ENCODE measurements at regions not wholly inside any gene's neighbourhood (a gene's known extent, or its start where the extent isn't known, plus 50 kb on each side); places are given as distances from the start of the nearest gene placed in this dataset.
"Not testable (repeated sequence)": the region's sequence is repeated elsewhere in the genome, so short reads cannot be mapped to it uniquely, and the experiment has no call there.

- no peak for DNase-seq
These were observed 244.2 kb downstream of the RFPL4B start for GRCh38 chr6:112591329-112591728.

GRCh38 chr6:112592159-112592558 lies 245.0 kb downstream of the RFPL4B start:
- peak; percentile 8 for DNase-seq

- no peak for DNase-seq
These were observed 247.9 kb downstream of the RFPL4B start for GRCh38 chr6:112594886-112595594.

GRCh38 chr6:112595841-112596240 lies 248.7 kb downstream of the RFPL4B start:
- no peak for DNase-seq

- DNase-seq, result no peak
These were observed 250.0 kb downstream of the RFPL4B start for GRCh38 chr6:112597176-112597575.

- DNase-seq, result no peak
These were observed 253.0 kb downstream of the RFPL4B start for GRCh38 chr6:112600168-112600567.

GRCh38 chr6:112603726-112604125 lies 256.6 kb downstream of the RFPL4B start:
- no peak for DNase-seq

- DNase-seq, result no peak
These were observed 259.7 kb downstream of the RFPL4B start for GRCh38 chr6:112606656-112607435.

- not testable (repeated sequence) for DNase-seq
These were observed 261.8 kb downstream of the RFPL4B start for GRCh38 chr6:112608925-112609324.

- no peak for DNase-seq
These were observed 266.3 kb downstream of the RFPL4B start for GRCh38 chr6:112613410-112613809.

- no peak for DNase-seq
These were observed 271.7 kb downstream of the RFPL4B start for GRCh38 chr6:112618849-112619248.

GRCh38 chr6:112620812-112621569 lies 273.9 kb downstream of the RFPL4B start:
- no peak for DNase-seq

- no peak for DNase-seq
These were observed 274.9 kb downstream of the RFPL4B start for GRCh38 chr6:112622036-112622435.

GRCh38 chr6:112626468-112627082 lies 279.4 kb downstream of the RFPL4B start:
- no peak for DNase-seq

- DNase-seq, result no peak
These were observed 287.2 kb downstream of the RFPL4B start for GRCh38 chr6:112634376-112634775.

- no peak for DNase-seq
These were observed 289.6 kb downstream of the RFPL4B start for GRCh38 chr6:112636650-112637262.

GRCh38 chr6:112639391-112639831 lies 292.3 kb downstream of the RFPL4B start:
- DNase-seq, result no peak

GRCh38 chr6:112640891-112641290 lies 293.8 kb downstream of the RFPL4B start:
- DNase-seq, result no peak

GRCh38 chr6:112649853-112650252 lies 302.7 kb downstream of the RFPL4B start:
- DNase-seq, result no peak

GRCh38 chr6:112651239-112651638 lies 304.1 kb downstream of the RFPL4B start:
- no peak for DNase-seq

GRCh38 chr6:112659912-112660311 lies 312.8 kb downstream of the RFPL4B start:
- DNase-seq, result no peak

GRCh38 chr6:112660626-112661025 lies 313.5 kb downstream of the RFPL4B start:
- no peak for DNase-seq

- no peak for DNase-seq
These were observed 316.6 kb downstream of the RFPL4B start for GRCh38 chr6:112663698-112664097.

Data from amniotic stem cell (primary cell).